Activated CD8-positive, alpha-beta memory T cell treated with anti-CD3 and anti-CD28 coated beads, Interleukin-2, amount 50 U/mL, for 24 hours (primary cell): ENCODE measurements at regions not wholly inside any gene's neighbourhood (a gene's known extent, or its start where the extent isn't known, plus 50 kb on each side); places are given as distances from the start of the nearest gene placed in this dataset.

Experiments
- DNase-seq: peaks from one replicate; pipeline ENCODE4 v3.0.0-alpha.2; 2020; ENCODE audit errors: extremely low read depth

- DNase-seq = no peak
These were observed 72.3 kb upstream of the CSF3R start for GRCh38 chr1:36555041-36555440.

GRCh38 chr1:36554323-36554628 lies 71.6 kb upstream of the CSF3R start:
- no peak for DNase-seq

GRCh38 chr1:36553591-36554322 lies 71.0 kb upstream of the CSF3R start:
- DNase-seq = peak; percentile 14

- no peak for DNase-seq
These were observed 60.3 kb upstream of the CSF3R start for GRCh38 chr1:36542962-36543515.

- DNase-seq = no peak
These were observed 59.6 kb upstream of the CSF3R start for GRCh38 chr1:36542024-36542961.

- no peak for DNase-seq
These were observed 57.3 kb upstream of the CSF3R start for GRCh38 chr1:36540056-36540455.

GRCh38 chr1:36539526-36539925 lies 56.8 kb upstream of the CSF3R start:
- DNase-seq = no peak

- no peak for DNase-seq
These were observed 55.3 kb upstream of the CSF3R start for GRCh38 chr1:36537991-36538390.

GRCh38 chr1:36537190-36537768 lies 54.6 kb upstream of the CSF3R start:
- no peak for DNase-seq

GRCh38 chr1:36536727-36537126 lies 54.0 kb upstream of the CSF3R start:
- no peak for DNase-seq

GRCh38 chr1:36534711-36535412 lies 52.1 kb upstream of the CSF3R start:
- no peak for DNase-seq

- DNase-seq = no peak
These were observed 51.2 kb upstream of the CSF3R start for GRCh38 chr1:36533897-36534296.

GRCh38 chr1:36532810-36533401 lies 50.2 kb upstream of the CSF3R start:
- DNase-seq = no peak
